H1 (cell line): ENCODE measurements at regions not wholly inside any gene's neighbourhood (a gene's known extent, or its start where the extent isn't known, plus 50 kb on each side); places are given as distances from the start of the nearest gene placed in this dataset.

Experiments
- CTCF ChIA-PET: fragments of 300-600 bp; sonication (Branson Sonifier 250); formaldehyde crosslinking; loops from one replicate; lab custom pipeline; 2021; ENCODE audit not compliant: partially characterized antibody; lab: Charles Lee
- POLR2A ChIA-PET: fragments of 300-600 bp; sonication (Branson Sonifier 250); formaldehyde crosslinking; loops from one replicate; lab custom pipeline; 2021; ENCODE audit warnings: inconsistent platforms; ENCODE audit not compliant: partially characterized antibody; lab: Charles Lee
- DNase-seq, 2 experiments: peaks; one replicate each; pipeline versions ENCODE4 v3.0.0 to v3.0.0-alpha.2; 2010 to 2022; ENCODE audit warnings: low spot score in 2 of 2, low read depth in 1 of 2, mixed read lengths in 1 of 2
- FAIRE-seq: peaks from 2 replicates; lab custom pipeline; 2011; peaks lifted over from hg19 to GRCh38; lab: Jason Lieb, UNC
- H2AFZ ChIP-seq: 2 replicates; pipeline ENCODE4 v1.8.1; 2012; ENCODE audit warnings: low read length, inconsistent platforms
- H2AK5ac ChIP-seq: 2 replicates; pipeline ENCODE4 v1.6.1; 2013; ENCODE audit warnings: low read depth, low read length
- H2BK120ac ChIP-seq: replicated peaks from 2 replicates; pipeline ENCODE3; 2013; ENCODE audit warnings: low read depth, low read length, inconsistent platforms
- H2BK12ac ChIP-seq: 2 replicates; pipeline ENCODE4 v1.6.1; 2013; ENCODE audit warnings: low read depth, low read length
- H2BK15ac ChIP-seq: 2 replicates; pipeline ENCODE4 v1.6.1; 2013; ENCODE audit warnings: low read length
- H2BK20ac ChIP-seq: 2 replicates; pipeline ENCODE4 v1.6.1; 2013; ENCODE audit warnings: low read length
- H2BK5ac ChIP-seq: 2 replicates; pipeline ENCODE4 v1.6.1; 2013; ENCODE audit warnings: low read depth, low read length
- H3K14ac ChIP-seq: 2 replicates; pipeline ENCODE4 v1.6.1; 2013; ENCODE audit warnings: inconsistent platforms; ENCODE audit not compliant: insufficient read length
- H3K18ac ChIP-seq: 2 replicates; pipeline ENCODE4 v1.6.1; 2013; ENCODE audit warnings: low read length; ENCODE audit errors: extremely low read depth
- H3K23ac ChIP-seq: 2 replicates; pipeline ENCODE4 v1.6.1; 2013; ENCODE audit warnings: inconsistent platforms; ENCODE audit not compliant: insufficient read length
- H3K23me2 ChIP-seq: 2 replicates; pipeline ENCODE4 v1.6.1; 2013; ENCODE audit warnings: low read depth, low read length
- H3K27ac ChIP-seq: 2 replicates; pipeline ENCODE4 v1.6.1; 2011; ENCODE audit warnings: low read depth, low read length, inconsistent platforms
- H3K27me3 ChIP-seq, 4 experiments: replicated peaks in 1 of 4; 1 replicate in 1 of 4; 2 replicates in 3 of 4; pipeline versions ENCODE4 v1.6.1 to v1.8.1; 2011 to 2013; ENCODE audit warnings: low read length in 3 of 4, mild to moderate bottlenecking in 3 of 4, inconsistent platforms in 2 of 4, mixed read lengths in 2 of 4, moderate library complexity in 1 of 4; ENCODE audit not compliant: control insufficient read depth in 3 of 4, insufficient read depth in 3 of 4; ENCODE audit errors: extremely low read depth in 1 of 4
- H3K36me3 ChIP-seq, 4 experiments: 2 replicates each; pipeline versions ENCODE4 v1.6.1 to v1.8.1; 2011 to 2013; ENCODE audit warnings: mild to moderate bottlenecking in 4 of 4, low read length in 3 of 4, moderate library complexity in 2 of 4, control low read depth in 1 of 4, inconsistent platforms in 1 of 4; ENCODE audit not compliant: insufficient read depth in 4 of 4, control insufficient read depth in 2 of 4
- H3K4ac ChIP-seq: replicated peaks from 2 replicates; pipeline ENCODE3; 2013; ENCODE audit warnings: low read length, low read depth, mixed read lengths, inconsistent platforms; ENCODE audit not compliant: insufficient read length
- H3K4me1 ChIP-seq, 4 experiments: replicated peaks in 1 of 4; 1 replicate in 1 of 4; 2 replicates in 3 of 4; pipeline versions ENCODE4 v1.6.1 to v1.8.1; 2011 to 2013; ENCODE audit warnings: low read length in 3 of 4, inconsistent platforms in 2 of 4, mixed read lengths in 1 of 4; ENCODE audit not compliant: insufficient read depth in 4 of 4, control insufficient read depth in 3 of 4
- H3K4me2 ChIP-seq, 2 experiments: 2 replicates each; pipeline versions ENCODE4 v1.6.1 to v1.8.1; 2011 to 2013; ENCODE audit warnings: low read depth in 2 of 2, low read length in 2 of 2, control low read depth in 1 of 2, inconsistent platforms in 1 of 2, mild to moderate bottlenecking in 1 of 2; ENCODE audit not compliant: insufficient read depth in 1 of 2
- H3K4me3 ChIP-seq, 4 experiments: fragments of 200-600, 300-600 bp in 1 of 4; sonication (generic), shearing (Covaris generic), sonication (Bioruptor Twin) in 1 of 4; 2 replicates each; pipeline versions ENCODE4 v1.5.1 to v1.8.1; 2011 to 2016; ENCODE audit warnings: low read length in 4 of 4, low read depth in 3 of 4, control low read depth in 2 of 4, inconsistent platforms in 2 of 4, mild to moderate bottlenecking in 2 of 4, mixed read lengths in 1 of 4, moderate library complexity in 1 of 4; ENCODE audit not compliant: insufficient read depth in 2 of 4; ENCODE audit errors: extremely low read depth in 1 of 4
- H3K56ac ChIP-seq: replicated peaks from 2 replicates; pipeline ENCODE3; 2013; ENCODE audit warnings: low read depth, mild to moderate bottlenecking, mixed read lengths, low read length, inconsistent platforms; ENCODE audit not compliant: insufficient read length
- H3K79me1 ChIP-seq: 2 replicates; pipeline ENCODE4 v1.6.1; 2013; ENCODE audit warnings: low read depth, low read length, control low read depth
- H3K79me2 ChIP-seq, 2 experiments: 2 replicates each; pipeline versions ENCODE4 v1.6.1 to v1.8.1; 2012 to 2013; ENCODE audit warnings: low read length in 2 of 2, mild to moderate bottlenecking in 2 of 2, inconsistent platforms in 1 of 2; ENCODE audit not compliant: insufficient read depth in 2 of 2, control insufficient read depth in 1 of 2
- H3K9ac ChIP-seq, 4 experiments: replicated peaks in 1 of 4; 1 replicate in 1 of 4; 2 replicates in 3 of 4; pipeline versions ENCODE4 v1.6.1 to v1.8.1; 2011 to 2013; ENCODE audit warnings: low read depth in 3 of 4, low read length in 3 of 4, control low read depth in 2 of 4, mild to moderate bottlenecking in 2 of 4, moderate library complexity in 2 of 4, inconsistent platforms in 1 of 4; ENCODE audit errors: extremely low read depth in 1 of 4
- H3K9me3 ChIP-seq, 2 experiments: 2 replicates each; pipeline versions ENCODE4 v1.6.1 to v1.8.1; 2012 to 2013; ENCODE audit warnings: mild to moderate bottlenecking in 2 of 2, moderate library complexity in 2 of 2, control low read depth in 1 of 2, inconsistent platforms in 1 of 2, low read depth in 1 of 2, low read length in 1 of 2, mixed read lengths in 1 of 2; ENCODE audit not compliant: insufficient read depth in 2 of 2
- H4K20me1 ChIP-seq, 2 experiments: replicated peaks in 1 of 2; 2 replicates each; pipeline versions ENCODE3 to v1.8.1; 2011 to 2013; ENCODE audit warnings: inconsistent platforms in 2 of 2, low read length in 2 of 2, mild to moderate bottlenecking in 1 of 2; ENCODE audit not compliant: insufficient read depth in 2 of 2, control insufficient read depth in 1 of 2
- H4K5ac ChIP-seq: 2 replicates; pipeline ENCODE4 v1.6.1; 2013; ENCODE audit warnings: low read length, low read depth, mixed read lengths, inconsistent platforms; ENCODE audit not compliant: insufficient read length
- H4K8ac ChIP-seq: 2 replicates; pipeline ENCODE4 v1.8.0; 2013; ENCODE audit warnings: mild to moderate bottlenecking, moderate library complexity, low read length, inconsistent platforms; ENCODE audit not compliant: insufficient read depth; ENCODE audit errors: extremely low read depth
- H4K91ac ChIP-seq: replicated peaks from 2 replicates; pipeline ENCODE3; 2013; ENCODE audit warnings: low read length, mixed read lengths, inconsistent platforms; ENCODE audit not compliant: insufficient read length
- RAD21 ChIP-seq, 2 experiments: IDR thresholded peaks in 1 of 2; conservative IDR thresholded peaks in 1 of 2; 2 replicates each; pipeline ENCODE4 v1.6.1; 2011; ENCODE audit warnings: low read depth in 2 of 2, low read length in 2 of 2, improper control_type of control experiment in 1 of 2, inconsistent platforms in 1 of 2, mild to moderate bottlenecking in 1 of 2, moderate library complexity in 1 of 2
- TEAD4 ChIP-seq: IDR thresholded peaks from 2 replicates; pipeline ENCODE4 v1.6.1; 2012; ENCODE audit warnings: low read depth, low read length, inconsistent platforms, mixed read lengths
- ZNF274 ChIP-seq: IDR thresholded peaks from 2 replicates; pipeline ENCODE4 v1.7.0; 2012; ENCODE audit warnings: low read length, borderline replicate concordance; ENCODE audit errors: extremely low read depth
- WGBS, 2 experiments: shearing (Covaris generic) in 1 of 2; methylation state at CpG; one replicate each; pipeline versions ENCODE4 v1.1.6 to v1.1.7; 2013 to 2015; ENCODE audit warnings: low lambda C conversion rate in 2 of 2, mixed read lengths in 2 of 2, inconsistent platforms in 1 of 2, low coverage in 1 of 2, missing lambda C conversion rate in 1 of 2; ENCODE audit not compliant: insufficient replicate concordance in 2 of 2, insufficient coverage in 1 of 2, insufficient read length in 1 of 2; ENCODE audit errors: extremely low coverage in 1 of 2, missing lambda C conversion rate in 1 of 2; 5-methylcytosine and 5-hydroxymethylcytosine counted together
- TF ChIP-seq, protein P1 (sequence below), 3 experiments: IDR thresholded peaks; 1 replicate in 2 of 3; 2 replicates in 1 of 3; pipeline versions ENCODE4 v1.5.1 to v1.6.1; 2011; ENCODE audit warnings: low read length in 3 of 3, mild to moderate bottlenecking in 3 of 3, inconsistent platforms in 2 of 3, low read depth in 1 of 3, moderate library complexity in 1 of 3; ENCODE audit not compliant: insufficient read depth in 1 of 3; ENCODE audit errors: control extremely low read depth in 1 of 3

DNA sequence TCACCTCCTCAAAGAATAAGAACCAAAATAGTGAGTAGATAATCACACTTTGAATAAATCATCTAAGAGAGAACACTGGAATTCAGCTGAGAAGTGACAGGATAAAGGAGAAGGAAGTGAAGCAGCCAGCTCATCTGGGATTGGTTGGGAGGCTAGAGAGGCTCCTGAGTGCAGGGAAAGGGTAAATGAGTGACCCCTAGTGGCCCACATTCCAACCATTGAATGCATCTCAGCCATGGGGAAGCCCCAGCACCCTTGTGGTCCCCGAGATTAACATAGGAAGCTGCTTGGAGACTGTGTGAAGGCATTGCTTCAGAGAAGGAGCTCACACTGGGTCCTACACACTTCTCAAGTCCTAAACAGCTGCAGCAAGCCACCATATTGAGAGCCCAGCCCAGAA, 82.3 kb downstream of the JRKL start:
- H3K79me1 ChIP-seq = no peaks in the 10 kb centered on the region
- H4K20me1 ChIP-seq = no peaks in the 10 kb centered on the region
- no peak overlapping the region for H2BK20ac ChIP-seq
- ChIA-PET POLR2A (no interaction called here), CTCF (interaction anchor here (0.8 to 3.4 kb wide), 5 partner anchors 8 to 669 kb away, joined by 3 to 12 read pairs (median 5); no protein-coding TSS in a partner anchor)
- no peak overlapping the region for H2BK15ac ChIP-seq
- no peaks in the 10 kb centered on the region for H3K36me3 ChIP-seq
- TF ChIP-seq, protein P1, sequence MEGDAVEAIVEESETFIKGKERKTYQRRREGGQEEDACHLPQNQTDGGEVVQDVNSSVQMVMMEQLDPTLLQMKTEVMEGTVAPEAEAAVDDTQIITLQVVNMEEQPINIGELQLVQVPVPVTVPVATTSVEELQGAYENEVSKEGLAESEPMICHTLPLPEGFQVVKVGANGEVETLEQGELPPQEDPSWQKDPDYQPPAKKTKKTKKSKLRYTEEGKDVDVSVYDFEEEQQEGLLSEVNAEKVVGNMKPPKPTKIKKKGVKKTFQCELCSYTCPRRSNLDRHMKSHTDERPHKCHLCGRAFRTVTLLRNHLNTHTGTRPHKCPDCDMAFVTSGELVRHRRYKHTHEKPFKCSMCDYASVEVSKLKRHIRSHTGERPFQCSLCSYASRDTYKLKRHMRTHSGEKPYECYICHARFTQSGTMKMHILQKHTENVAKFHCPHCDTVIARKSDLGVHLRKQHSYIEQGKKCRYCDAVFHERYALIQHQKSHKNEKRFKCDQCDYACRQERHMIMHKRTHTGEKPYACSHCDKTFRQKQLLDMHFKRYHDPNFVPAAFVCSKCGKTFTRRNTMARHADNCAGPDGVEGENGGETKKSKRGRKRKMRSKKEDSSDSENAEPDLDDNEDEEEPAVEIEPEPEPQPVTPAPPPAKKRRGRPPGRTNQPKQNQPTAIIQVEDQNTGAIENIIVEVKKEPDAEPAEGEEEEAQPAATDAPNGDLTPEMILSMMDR (IDR thresholded peaks at IDR 0.05; ENCODE audit: control extremely low read depth in 1 of 3, insufficient read depth in 1 of 3, low read depth in 1 of 3, low read length in 3 of 3) = peak in 2 of 3 experiments; percentile 35 to 40; a peak in 3 of 4 replicates
- 0 out of 2 replicates have a peak, but pooled peaks have one; percentile 39 for TF ChIP-seq TEAD4
- peak; percentile 20 to 24; a peak in 3 of 4 replicates for TF ChIP-seq RAD21 (IDR thresholded peaks at IDR 0.05 in 1 of 2, conservative IDR thresholded peaks at IDR 0.05 in 1 of 2; ENCODE audit: low read depth in 2 of 2, low read length in 2 of 2)
- no peak for TF ChIP-seq ZNF274
- no peak overlapping the region for H3K56ac ChIP-seq
- no peak overlapping the region for H3K23ac ChIP-seq
- H3K4ac ChIP-seq = no peak overlapping the region
- no peak overlapping the region for H3K4me3 ChIP-seq
- H2BK120ac ChIP-seq = no peak overlapping the region
- 83% methylated on average over 1 of the region's 1 CpG; no CpG with 5 or more reads in 1 of the 2 experiments for WGBS, 2 experiments
- no peak overlapping the region for H3K18ac ChIP-seq
- peaks cover 0 to 1% (median 0%) of the 10 kb centered on the region in 4 experiments; a peak in 1 of 7 replicates for H3K27me3 ChIP-seq
- peak overlapping the region; percentile 35; the same call in 1 of the 2 replicates for H2AFZ ChIP-seq
- no peak overlapping the region for H4K91ac ChIP-seq
- H3K79me2 ChIP-seq = no peaks in the 10 kb centered on the region
- H2BK5ac ChIP-seq = no peak overlapping the region
- no peaks in the 10 kb centered on the region for H3K4me1 ChIP-seq
- H3K23me2 ChIP-seq = no peaks in the 10 kb centered on the region
- H4K5ac ChIP-seq = no peak overlapping the region
- H3K4me2 ChIP-seq = no peak overlapping the region
- H3K27ac ChIP-seq = no peak overlapping the region
- H4K8ac ChIP-seq = peak overlapping the region; percentile 36; the same call in 1 of the 2 replicates
- H3K9ac ChIP-seq = no peak overlapping the region
- H2BK12ac ChIP-seq = no peak overlapping the region
- no peaks in the 10 kb centered on the region; a peak in 1 of 4 replicates for H3K9me3 ChIP-seq
- H3K14ac ChIP-seq = no peak overlapping the region
- H2AK5ac ChIP-seq = no peak overlapping the region
- no peak for FAIRE-seq
- no peak for DNase-seq
